ENCODE measurements at regions not wholly inside any gene's neighbourhood (a gene's known extent, or its start where the extent isn't known, plus 50 kb on each side); places are given as distances from the start of the nearest gene placed in this dataset.

DNA sequence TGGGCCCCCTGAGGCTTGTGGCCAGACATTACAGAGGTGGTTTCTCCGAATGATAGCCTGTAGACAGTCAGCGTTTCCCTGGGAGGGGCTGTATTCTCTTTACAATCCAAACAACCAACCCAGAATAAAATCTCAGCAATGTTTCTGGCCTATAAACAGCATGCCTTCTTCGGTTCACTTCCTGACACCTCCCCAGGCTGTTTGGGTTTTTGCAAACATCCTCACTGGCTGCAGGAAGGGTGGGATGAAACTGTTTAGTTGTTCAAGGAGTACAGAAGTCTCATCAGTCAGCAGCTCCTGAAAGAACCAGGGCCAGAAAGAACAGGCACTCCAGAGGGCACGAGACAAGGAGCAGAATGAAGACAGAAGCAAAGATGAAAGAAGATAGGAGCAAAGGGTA is 350.0 kb downstream of the QKI start:
- no peak for ATAC-seq
- TF ChIP-seq TOX (CRISPR knock-in tag; IDR thresholded peaks at IDR 0.05; ENCODE audit: borderline replicate concordance) (no peak), CSDC2 (CRISPR knock-in tag; IDR thresholded peaks at IDR 0.05) (no peak), ARNTL (CRISPR knock-in tag; IDR thresholded peaks at IDR 0.05; ENCODE audit: borderline replicate concordance, low read depth) (no peak), SNAI2 (CRISPR knock-in tag; IDR thresholded peaks at IDR 0.05) (no peak), ESRRG (CRISPR knock-in tag; IDR thresholded peaks at IDR 0.05) (no peak), ZFP30 (CRISPR knock-in tag; IDR thresholded peaks at IDR 0.05) (no peak), ZNF70 (CRISPR knock-in tag; IDR thresholded peaks at IDR 0.05) (no peak), ZNF565 (CRISPR knock-in tag; conservative IDR thresholded peaks at IDR 0.05; ENCODE audit: low read depth) (no peak), ZNF8 (CRISPR knock-in tag; IDR thresholded peaks at IDR 0.05) (no peak)
- TF ChIP-seq, protein P1, sequence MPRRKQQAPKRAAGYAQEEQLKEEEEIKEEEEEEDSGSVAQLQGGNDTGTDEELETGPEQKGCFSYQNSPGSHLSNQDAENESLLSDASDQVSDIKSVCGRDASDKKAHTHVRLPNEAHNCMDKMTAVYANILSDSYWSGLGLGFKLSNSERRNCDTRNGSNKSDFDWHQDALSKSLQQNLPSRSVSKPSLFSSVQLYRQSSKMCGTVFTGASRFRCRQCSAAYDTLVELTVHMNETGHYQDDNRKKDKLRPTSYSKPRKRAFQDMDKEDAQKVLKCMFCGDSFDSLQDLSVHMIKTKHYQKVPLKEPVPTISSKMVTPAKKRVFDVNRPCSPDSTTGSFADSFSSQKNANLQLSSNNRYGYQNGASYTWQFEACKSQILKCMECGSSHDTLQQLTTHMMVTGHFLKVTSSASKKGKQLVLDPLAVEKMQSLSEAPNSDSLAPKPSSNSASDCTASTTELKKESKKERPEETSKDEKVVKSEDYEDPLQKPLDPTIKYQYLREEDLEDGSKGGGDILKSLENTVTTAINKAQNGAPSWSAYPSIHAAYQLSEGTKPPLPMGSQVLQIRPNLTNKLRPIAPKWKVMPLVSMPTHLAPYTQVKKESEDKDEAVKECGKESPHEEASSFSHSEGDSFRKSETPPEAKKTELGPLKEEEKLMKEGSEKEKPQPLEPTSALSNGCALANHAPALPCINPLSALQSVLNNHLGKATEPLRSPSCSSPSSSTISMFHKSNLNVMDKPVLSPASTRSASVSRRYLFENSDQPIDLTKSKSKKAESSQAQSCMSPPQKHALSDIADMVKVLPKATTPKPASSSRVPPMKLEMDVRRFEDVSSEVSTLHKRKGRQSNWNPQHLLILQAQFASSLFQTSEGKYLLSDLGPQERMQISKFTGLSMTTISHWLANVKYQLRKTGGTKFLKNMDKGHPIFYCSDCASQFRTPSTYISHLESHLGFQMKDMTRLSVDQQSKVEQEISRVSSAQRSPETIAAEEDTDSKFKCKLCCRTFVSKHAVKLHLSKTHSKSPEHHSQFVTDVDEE (CRISPR knock-in tag; IDR thresholded peaks at IDR 0.05), result no peak

DNA sequence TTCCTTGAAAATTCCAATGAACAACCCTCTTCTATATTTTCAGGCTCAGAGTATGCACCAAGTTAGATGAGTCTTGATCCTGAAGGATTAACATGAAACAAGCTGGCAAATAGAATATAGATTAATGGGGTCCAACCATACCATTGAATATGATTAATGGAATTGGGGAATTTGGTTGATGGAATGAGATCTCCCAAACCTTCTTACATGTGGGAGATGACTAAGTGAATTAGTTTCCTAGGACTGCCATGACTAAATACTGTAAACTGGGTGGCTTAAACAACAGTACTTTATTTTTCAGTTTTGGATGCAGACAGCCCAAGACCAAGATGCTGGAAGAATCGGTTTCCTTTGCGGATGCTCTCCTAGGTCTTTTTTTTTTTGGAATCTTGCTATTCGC is 347.0 kb downstream of the QKI start:
- TF ChIP-seq TCF4 (CRISPR knock-in tag; IDR thresholded peaks at IDR 0.05; ENCODE audit: borderline replicate concordance), result no peak
- no peak for TF ChIP-seq PPARA (CRISPR knock-in tag; IDR thresholded peaks at IDR 0.05; ENCODE audit: borderline replicate concordance)
- no peak for TF ChIP-seq SNAI2 (CRISPR knock-in tag; IDR thresholded peaks at IDR 0.05)
- TF ChIP-seq ARNTL (CRISPR knock-in tag; IDR thresholded peaks at IDR 0.05; ENCODE audit: borderline replicate concordance, low read depth), result no peak
- no peak for TF ChIP-seq ZNF8 (CRISPR knock-in tag; IDR thresholded peaks at IDR 0.05)
- TF ChIP-seq ZC3H10 (CRISPR knock-in tag; IDR thresholded peaks at IDR 0.05), result no peak
- TF ChIP-seq, protein P2, sequence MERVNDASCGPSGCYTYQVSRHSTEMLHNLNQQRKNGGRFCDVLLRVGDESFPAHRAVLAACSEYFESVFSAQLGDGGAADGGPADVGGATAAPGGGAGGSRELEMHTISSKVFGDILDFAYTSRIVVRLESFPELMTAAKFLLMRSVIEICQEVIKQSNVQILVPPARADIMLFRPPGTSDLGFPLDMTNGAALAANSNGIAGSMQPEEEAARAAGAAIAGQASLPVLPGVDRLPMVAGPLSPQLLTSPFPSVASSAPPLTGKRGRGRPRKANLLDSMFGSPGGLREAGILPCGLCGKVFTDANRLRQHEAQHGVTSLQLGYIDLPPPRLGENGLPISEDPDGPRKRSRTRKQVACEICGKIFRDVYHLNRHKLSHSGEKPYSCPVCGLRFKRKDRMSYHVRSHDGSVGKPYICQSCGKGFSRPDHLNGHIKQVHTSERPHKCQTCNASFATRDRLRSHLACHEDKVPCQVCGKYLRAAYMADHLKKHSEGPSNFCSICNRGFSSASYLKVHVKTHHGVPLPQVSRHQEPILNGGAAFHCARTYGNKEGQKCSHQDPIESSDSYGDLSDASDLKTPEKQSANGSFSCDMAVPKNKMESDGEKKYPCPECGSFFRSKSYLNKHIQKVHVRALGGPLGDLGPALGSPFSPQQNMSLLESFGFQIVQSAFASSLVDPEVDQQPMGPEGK (CRISPR knock-in tag; IDR thresholded peaks at IDR 0.05; ENCODE audit: borderline replicate concordance), result no peak
- no peak for TF ChIP-seq ISL1 (CRISPR knock-in tag; IDR thresholded peaks at IDR 0.05)
- no peak for TF ChIP-seq CSDC2 (CRISPR knock-in tag; IDR thresholded peaks at IDR 0.05)
- no peak for TF ChIP-seq ZNF565 (CRISPR knock-in tag; conservative IDR thresholded peaks at IDR 0.05; ENCODE audit: low read depth)
- no peak for TF ChIP-seq ESRRG (CRISPR knock-in tag; IDR thresholded peaks at IDR 0.05)
- TF ChIP-seq BACH2 (CRISPR knock-in tag; IDR thresholded peaks at IDR 0.05; ENCODE audit: borderline replicate concordance), result no peak
- no peak for ATAC-seq

DNA sequence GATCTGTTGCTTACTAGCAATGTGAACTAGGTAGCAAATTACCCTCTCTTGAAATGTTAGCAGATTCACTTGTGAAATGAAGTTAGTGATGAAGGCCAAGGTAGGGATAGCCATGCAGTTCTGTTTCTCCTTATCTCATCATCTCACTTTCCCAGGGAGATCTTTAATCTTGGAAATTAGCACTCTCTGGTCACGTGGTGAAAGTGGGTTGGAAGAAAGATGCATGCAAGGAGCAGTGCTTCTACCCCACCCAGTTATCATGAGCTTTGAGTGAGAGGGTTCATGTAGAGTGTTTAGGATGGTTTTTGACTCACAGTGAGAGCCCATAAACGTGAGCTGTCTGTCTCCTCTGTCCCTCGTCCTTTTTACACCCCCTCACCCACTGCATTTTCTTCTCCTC is 346.3 kb downstream of the QKI start:
- no peak for ATAC-seq
- no peak for TF ChIP-seq ZNF8 (CRISPR knock-in tag; IDR thresholded peaks at IDR 0.05)
- no peak for TF ChIP-seq ARNTL (CRISPR knock-in tag; IDR thresholded peaks at IDR 0.05; ENCODE audit: borderline replicate concordance, low read depth)
- no peak for TF ChIP-seq RARB (CRISPR knock-in tag; IDR thresholded peaks at IDR 0.05)
- no peak for TF ChIP-seq PPARA (CRISPR knock-in tag; IDR thresholded peaks at IDR 0.05; ENCODE audit: borderline replicate concordance)
- TF ChIP-seq SNAI2 (CRISPR knock-in tag; IDR thresholded peaks at IDR 0.05), result no peak
- no peak for TF ChIP-seq ISL1 (CRISPR knock-in tag; IDR thresholded peaks at IDR 0.05)
- no peak for TF ChIP-seq CSDC2 (CRISPR knock-in tag; IDR thresholded peaks at IDR 0.05)
- TF ChIP-seq ESRRG (CRISPR knock-in tag; IDR thresholded peaks at IDR 0.05), result no peak
- no peak for TF ChIP-seq OSR1 (CRISPR knock-in tag; IDR thresholded peaks at IDR 0.05)

DNA sequence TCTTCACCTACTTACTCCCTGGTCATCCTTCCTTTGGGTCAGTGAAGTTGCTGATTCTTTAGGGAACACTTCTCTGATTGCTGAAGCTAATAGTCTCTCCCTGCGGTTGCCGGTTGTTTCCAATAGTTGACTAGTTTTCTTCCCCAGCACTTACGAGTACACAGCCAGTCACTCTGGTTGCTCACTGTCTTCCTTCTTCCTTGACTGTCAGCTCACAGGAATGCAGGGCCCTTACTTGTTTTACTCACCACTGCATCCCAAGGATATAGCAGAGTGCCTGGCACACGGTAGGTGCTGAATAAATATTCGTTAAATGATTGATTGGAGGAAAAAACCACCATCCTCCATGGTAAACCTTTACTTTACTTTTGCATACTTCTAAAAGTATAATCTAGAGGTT is 345.0 kb downstream of the QKI start:
- TF ChIP-seq ZNF565 (CRISPR knock-in tag; conservative IDR thresholded peaks at IDR 0.05; ENCODE audit: low read depth) (no peak), ZFP3 (CRISPR knock-in tag; IDR thresholded peaks at IDR 0.05) (no peak), CSDC2 (CRISPR knock-in tag; IDR thresholded peaks at IDR 0.05) (no peak), ZNF70 (CRISPR knock-in tag; IDR thresholded peaks at IDR 0.05) (no peak), ISL1 (CRISPR knock-in tag; IDR thresholded peaks at IDR 0.05) (no peak)
- TF ChIP-seq, protein P3, sequence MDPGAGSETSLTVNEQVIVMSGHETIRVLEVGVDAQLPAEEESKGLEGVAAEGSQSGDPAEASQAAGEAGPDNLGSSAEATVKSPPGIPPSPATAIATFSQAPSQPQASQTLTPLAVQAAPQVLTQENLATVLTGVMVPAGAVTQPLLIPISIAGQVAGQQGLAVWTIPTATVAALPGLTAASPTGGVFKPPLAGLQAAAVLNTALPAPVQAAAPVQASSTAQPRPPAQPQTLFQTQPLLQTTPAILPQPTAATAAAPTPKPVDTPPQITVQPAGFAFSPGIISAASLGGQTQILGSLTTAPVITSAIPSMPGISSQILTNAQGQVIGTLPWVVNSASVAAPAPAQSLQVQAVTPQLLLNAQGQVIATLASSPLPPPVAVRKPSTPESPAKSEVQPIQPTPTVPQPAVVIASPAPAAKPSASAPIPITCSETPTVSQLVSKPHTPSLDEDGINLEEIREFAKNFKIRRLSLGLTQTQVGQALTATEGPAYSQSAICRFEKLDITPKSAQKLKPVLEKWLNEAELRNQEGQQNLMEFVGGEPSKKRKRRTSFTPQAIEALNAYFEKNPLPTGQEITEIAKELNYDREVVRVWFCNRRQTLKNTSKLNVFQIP (CRISPR knock-in tag; IDR thresholded peaks at IDR 0.05; ENCODE audit: borderline replicate concordance, low read depth), result no peak

DNA sequence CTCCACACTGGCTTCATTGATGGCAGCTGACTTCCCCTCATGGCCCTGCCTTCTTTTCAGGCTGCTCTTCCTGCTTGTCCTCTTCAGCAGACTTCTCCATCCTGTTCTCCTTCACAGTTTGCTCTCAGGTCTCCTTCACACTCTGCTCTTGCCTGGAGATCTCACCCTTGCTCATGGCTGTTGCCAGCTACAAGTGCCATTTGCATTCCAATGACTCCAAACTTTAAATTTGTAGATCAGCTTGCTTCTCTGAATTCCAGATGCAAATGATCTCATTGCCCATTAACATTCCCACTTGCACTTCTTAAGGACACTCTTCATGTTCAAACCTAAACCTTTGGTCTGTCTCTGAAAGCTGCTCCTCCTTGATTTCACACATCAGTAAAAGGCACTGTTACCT is 343.0 kb downstream of the QKI start:
- no peak for ATAC-seq
- no peak for TF ChIP-seq BACH2 (CRISPR knock-in tag; IDR thresholded peaks at IDR 0.05; ENCODE audit: borderline replicate concordance)
- TF ChIP-seq ZNF565 (CRISPR knock-in tag; conservative IDR thresholded peaks at IDR 0.05; ENCODE audit: low read depth), result no peak
- TF ChIP-seq, protein P1 (CRISPR knock-in tag; IDR thresholded peaks at IDR 0.05), result no peak
- TF ChIP-seq ZNF8 (CRISPR knock-in tag; IDR thresholded peaks at IDR 0.05), result no peak
- TF ChIP-seq, protein P4, sequence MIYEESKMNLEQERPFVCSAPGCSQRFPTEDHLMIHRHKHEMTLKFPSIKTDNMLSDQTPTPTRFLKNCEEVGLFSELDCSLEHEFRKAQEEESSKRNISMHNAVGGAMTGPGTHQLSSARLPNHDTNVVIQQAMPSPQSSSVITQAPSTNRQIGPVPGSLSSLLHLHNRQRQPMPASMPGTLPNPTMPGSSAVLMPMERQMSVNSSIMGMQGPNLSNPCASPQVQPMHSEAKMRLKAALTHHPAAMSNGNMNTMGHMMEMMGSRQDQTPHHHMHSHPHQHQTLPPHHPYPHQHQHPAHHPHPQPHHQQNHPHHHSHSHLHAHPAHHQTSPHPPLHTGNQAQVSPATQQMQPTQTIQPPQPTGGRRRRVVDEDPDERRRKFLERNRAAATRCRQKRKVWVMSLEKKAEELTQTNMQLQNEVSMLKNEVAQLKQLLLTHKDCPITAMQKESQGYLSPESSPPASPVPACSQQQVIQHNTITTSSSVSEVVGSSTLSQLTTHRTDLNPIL (CRISPR knock-in tag; IDR thresholded peaks at IDR 0.05; ENCODE audit: low read depth), result no peak
- no peak for TF ChIP-seq CSDC2 (CRISPR knock-in tag; IDR thresholded peaks at IDR 0.05)
- TF ChIP-seq TOX (CRISPR knock-in tag; IDR thresholded peaks at IDR 0.05; ENCODE audit: borderline replicate concordance), result no peak
- TF ChIP-seq SNAI2 (CRISPR knock-in tag; IDR thresholded peaks at IDR 0.05), result no peak
- no peak for TF ChIP-seq ARNTL (CRISPR knock-in tag; IDR thresholded peaks at IDR 0.05; ENCODE audit: borderline replicate concordance, low read depth)
- TF ChIP-seq RARB (CRISPR knock-in tag; IDR thresholded peaks at IDR 0.05), result no peak
- TF ChIP-seq PPARA (CRISPR knock-in tag; IDR thresholded peaks at IDR 0.05; ENCODE audit: borderline replicate concordance), result no peak
- no peak for TF ChIP-seq ESRRG (CRISPR knock-in tag; IDR thresholded peaks at IDR 0.05)

More for the DNA sequence above, 345.0 kb downstream of the QKI start:
- no peak for ATAC-seq

Data from SK-N-SH treated with all-trans-retinoic acid at 6 μM for 48 hours (cell line).